Common myeloid progenitor, CD34-positive (primary cell): ENCODE measurements at regions not wholly inside any gene's neighbourhood (a gene's known extent, or its start where the extent isn't known, plus 50 kb on each side); places are given as distances from the start of the nearest gene placed in this dataset.

Source experiments
- CTCF ChIA-PET: fragments of 350-600 bp; sonication (Branson Sonifier 250); formaldehyde crosslinking; loops from one replicate; lab custom pipeline; 2021; ENCODE audit warnings: antibody characterized with exemption; lab: Charles Lee
- POLR2A ChIA-PET: fragments of 350-600 bp; sonication (Branson Sonifier 250); formaldehyde crosslinking; loops from one replicate; lab custom pipeline; 2021; ENCODE audit warnings: antibody characterized with exemption; lab: Charles Lee
- DNase-seq, 3 donors: peaks; one replicate each; pipeline versions ENCODE4 v3.0.0 to v3.0.0-alpha.2; 2013
- H3K27ac ChIP-seq, 2 experiments: 1 replicate in 1 of 2; 2 replicates in 1 of 2; pipeline ENCODE4 v1.7.0; 2013; ENCODE audit warnings: inconsistent platforms in 2 of 2, low read length in 2 of 2, mild to moderate bottlenecking in 2 of 2, low read depth in 1 of 2, moderate library complexity in 1 of 2; ENCODE audit not compliant: severe bottlenecking in 2 of 2, insufficient read depth in 1 of 2, poor library complexity in 1 of 2
- H3K27me3 ChIP-seq, 5 experiments: replicated peaks in 2 of 5; 1 replicate in 3 of 5; 2 replicates in 2 of 5; pipeline versions ENCODE4 v1.6.1 to v1.7.0; 2013; ENCODE audit warnings: low read length in 4 of 5, mild to moderate bottlenecking in 2 of 5, moderate library complexity in 2 of 5, inconsistent platforms in 1 of 5; ENCODE audit not compliant: insufficient read depth in 5 of 5, control insufficient read depth in 4 of 5
- H3K36me3 ChIP-seq, 4 experiments: 1 replicate in 2 of 4; 2 replicates in 2 of 4; pipeline versions ENCODE4 v1.6.1 to v1.7.0; 2013; ENCODE audit warnings: low read length in 3 of 4, control low read depth in 1 of 4, mild to moderate bottlenecking in 1 of 4; ENCODE audit not compliant: control insufficient read depth in 4 of 4, insufficient read depth in 4 of 4
- H3K4me1 ChIP-seq, 4 experiments: 1 replicate in 3 of 4; 2 replicates in 1 of 4; pipeline versions ENCODE4 v1.6.1 to v1.7.1; 2013; ENCODE audit warnings: low read length in 3 of 4, mild to moderate bottlenecking in 3 of 4, control low read depth in 1 of 4, inconsistent platforms in 1 of 4, moderate library complexity in 1 of 4; ENCODE audit not compliant: control insufficient read depth in 4 of 4, insufficient read depth in 4 of 4; ENCODE audit errors: control extremely low read depth in 1 of 4
- H3K4me3 ChIP-seq, 7 experiments: 1 replicate in 4 of 7; 2 replicates in 3 of 7; pipeline versions ENCODE4 v1.5.1 to v1.7.0; 2013; ENCODE audit warnings: mild to moderate bottlenecking in 7 of 7, low read length in 6 of 7, moderate library complexity in 6 of 7, inconsistent platforms in 2 of 7, low read depth in 2 of 7, control low read depth in 1 of 7; ENCODE audit not compliant: insufficient read depth in 4 of 7, control insufficient read depth in 1 of 7; ENCODE audit errors: extremely low read depth in 1 of 7
- H3K9me3 ChIP-seq, 5 experiments: 1 replicate in 4 of 5; 2 replicates in 1 of 5; pipeline versions ENCODE4 v1.6.1 to v1.7.1; 2013; ENCODE audit warnings: low read length in 4 of 5, mild to moderate bottlenecking in 2 of 5, inconsistent platforms in 1 of 5, low read depth in 1 of 5, moderate library complexity in 1 of 5; ENCODE audit not compliant: control insufficient read depth in 4 of 5, insufficient read depth in 2 of 5; ENCODE audit errors: control extremely low read depth in 1 of 5
- WGBS: methylation state at CpG from one replicate; pipeline ENCODE4 v1.1.5; 2013; ENCODE audit not compliant: insufficient coverage; 5-methylcytosine and 5-hydroxymethylcytosine counted together

GRCh38 chr4:117965622-117966021, 68.7 kb upstream of the NDST3 start:
- Histone ChIP-seq H3K27me3 (no peaks in the 10 kb centered on the region), H3K36me3 (no peaks in the 10 kb centered on the region), H3K27ac (no peak overlapping the region), H3K4me1 (no peaks in the 10 kb centered on the region), H3K4me3 (no peak overlapping the region), H3K9me3 (no peaks in the 10 kb centered on the region)
- no peak for DNase-seq
- CTCF ChIA-PET: interaction anchor here (1.0 to 1.8 kb wide), 2 partner anchors 9 to 10 kb away, joined by 3 to 5 read pairs; no protein-coding TSS in a partner anchor
- WGBS: 88% methylated on average over 6 of the region's 7 CpGs
- POLR2A ChIA-PET: no interaction called here

DNA sequence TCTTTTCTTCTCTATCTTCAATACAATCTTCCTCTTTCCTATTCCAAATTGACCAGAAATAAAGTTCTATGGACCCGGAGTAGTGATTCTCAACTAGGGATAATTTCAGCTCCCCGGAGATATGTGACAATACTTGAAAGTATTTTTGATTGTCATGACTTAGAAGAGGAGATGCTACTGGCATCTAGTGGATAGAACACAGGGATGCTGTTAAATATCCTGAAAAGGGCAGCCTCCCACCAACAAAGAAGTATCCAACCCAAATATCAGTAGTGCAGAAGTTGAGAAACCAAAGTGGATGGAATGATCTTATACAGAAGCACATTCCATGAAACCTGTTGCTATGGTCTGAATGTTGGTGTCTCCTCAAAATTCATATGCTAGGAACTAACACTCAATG, 65.7 kb upstream of the NDST3 start:
- Histone ChIP-seq H3K4me1 (no peaks in the 10 kb centered on the region), H3K27ac (no peak overlapping the region), H3K27me3 (no peaks in the 10 kb centered on the region), H3K36me3 (no peaks in the 10 kb centered on the region), H3K4me3 (no peak overlapping the region), H3K9me3 (no peaks in the 10 kb centered on the region)
- ChIA-PET POLR2A (no interaction called here), CTCF (interaction anchor here (1.0 kb wide), 1 partner anchor 66 kb away, joined by 3 read pairs; the partner anchor contains the start of gene NDST3)
- no peak for DNase-seq
- WGBS: 100% methylated on average over 2 of the region's 2 CpGs

DNA sequence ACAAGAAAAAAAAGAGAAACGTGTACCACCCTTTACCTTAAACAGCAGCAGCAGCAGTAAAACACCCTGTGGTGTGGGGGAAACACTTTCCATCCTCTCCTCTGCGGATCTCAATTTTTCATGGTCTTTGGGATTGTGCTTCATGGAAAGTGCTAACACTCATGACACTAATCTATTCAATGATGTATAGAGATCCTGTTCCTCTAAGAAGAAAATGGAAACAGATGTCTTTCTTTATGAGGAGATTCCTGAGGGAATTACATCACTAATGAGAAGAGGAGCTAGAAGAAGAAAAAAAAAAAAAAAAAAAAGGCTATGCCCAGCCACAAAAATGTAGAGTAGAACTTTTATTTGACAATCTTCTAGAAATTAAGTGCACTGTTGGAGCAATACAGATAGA, 62.9 kb upstream of the NDST3 start:
- H3K27ac ChIP-seq: no peak overlapping the region
- no CpG with 5 or more reads among the region's 2 CpGs for WGBS
- H3K36me3 ChIP-seq: no peaks in the 10 kb centered on the region
- no peak for DNase-seq
- no peaks in the 10 kb centered on the region for H3K27me3 ChIP-seq
- ChIA-PET CTCF (interaction anchor here (0.7 kb wide), 1 partner anchor 15 kb away, joined by 3 read pairs; no protein-coding TSS in a partner anchor), POLR2A (no interaction called here)
- H3K9me3 ChIP-seq: no peaks in the 10 kb centered on the region
- H3K4me1 ChIP-seq: no peaks in the 10 kb centered on the region
- H3K4me3 ChIP-seq: no peak overlapping the region

- H3K4me1 ChIP-seq: peaks cover 10 to 49% (median 31%) of the 10 kb centered on the region in 4 experiments
- peak; percentile 62 to 87 (median 81) for DNase-seq
- no peaks in the 10 kb centered on the region for H3K36me3 ChIP-seq
- CTCF ChIA-PET: interaction anchor here (0.9 kb wide), 1 partner anchor 28 kb away, joined by 3 read pairs; no protein-coding TSS in a partner anchor
- POLR2A ChIA-PET: no interaction called here
- H3K27ac ChIP-seq: no peak overlapping the region
- H3K9me3 ChIP-seq: peaks cover 0 to 4% (median 0%) of the 10 kb centered on the region in 5 experiments
- H3K4me3 ChIP-seq: peak overlapping the region in 3 of 7 experiments; percentile 14 to 53 (median 49)
- H3K27me3 ChIP-seq: no peaks in the 10 kb centered on the region
- 39% methylated on average over 4 of the region's 5 CpGs for WGBS
Observed at GRCh38 chr4:117983541-117984365, 50.5 kb upstream of the NDST3 start.

- no peak for DNase-seq
- H3K27me3 ChIP-seq: no peaks in the 10 kb centered on the region
- H3K4me3 ChIP-seq: no peak overlapping the region
- no peaks in the 10 kb centered on the region for H3K36me3 ChIP-seq
- peaks cover 0 to 2% (median 0%) of the 10 kb centered on the region in 5 experiments for H3K9me3 ChIP-seq
- WGBS: 100% methylated on average over 1 of the region's 2 CpGs
- ChIA-PET CTCF (interaction anchor here (0.9 kb wide), 1 partner anchor 27 kb away, joined by 3 read pairs; no protein-coding TSS in a partner anchor), POLR2A (no interaction called here)
- no peak overlapping the region for H3K27ac ChIP-seq
- peaks cover 10 to 49% (median 31%) of the 10 kb centered on the region in 4 experiments for H3K4me1 ChIP-seq
Observed at GRCh38 chr4:117984366-117984680, 50.0 kb upstream of the NDST3 start.
